NOMO-1 (cell line): ENCODE measurements at regions not wholly inside any gene's neighbourhood (a gene's known extent, or its start where the extent isn't known, plus 50 kb on each side); places are given as distances from the start of the nearest gene placed in this dataset.
"Not testable (repeated sequence)": the region's sequence is repeated elsewhere in the genome, so short reads cannot be mapped to it uniquely, and the experiment has no call there.

Experiments used
- DNase-seq, 2 experiments: peaks; one replicate each; lab custom pipeline; 2025; ENCODE audit not compliant: unreplicated experiment in 2 of 2; lab: John Stamatoyannopoulos, UW

DNA sequence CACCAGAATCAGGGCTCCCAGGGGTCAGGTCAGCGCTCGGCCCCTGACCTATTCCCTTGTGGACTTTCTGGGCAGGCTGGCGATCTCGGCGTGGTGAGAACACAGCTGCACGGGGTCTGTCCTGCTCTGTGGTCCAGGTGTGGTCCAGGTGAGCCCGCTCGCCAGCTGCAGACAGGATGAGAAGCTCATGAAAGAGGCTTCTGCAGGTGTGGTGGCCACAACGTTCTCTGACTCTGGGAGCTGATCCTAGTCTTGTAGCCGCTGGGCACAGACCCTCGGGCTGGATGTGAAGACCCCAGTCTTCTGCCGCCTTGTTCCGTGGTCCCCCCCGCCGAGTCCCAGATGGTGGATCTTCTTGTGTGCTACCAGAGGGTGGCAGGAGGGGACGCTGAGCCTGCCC, 129.7 kb downstream of the RTP5 start:
- no peak for DNase-seq

GRCh38 chr2:242001853-242002252, 132.3 kb downstream of the RTP5 start:
- DNase-seq: no peak

DNA sequence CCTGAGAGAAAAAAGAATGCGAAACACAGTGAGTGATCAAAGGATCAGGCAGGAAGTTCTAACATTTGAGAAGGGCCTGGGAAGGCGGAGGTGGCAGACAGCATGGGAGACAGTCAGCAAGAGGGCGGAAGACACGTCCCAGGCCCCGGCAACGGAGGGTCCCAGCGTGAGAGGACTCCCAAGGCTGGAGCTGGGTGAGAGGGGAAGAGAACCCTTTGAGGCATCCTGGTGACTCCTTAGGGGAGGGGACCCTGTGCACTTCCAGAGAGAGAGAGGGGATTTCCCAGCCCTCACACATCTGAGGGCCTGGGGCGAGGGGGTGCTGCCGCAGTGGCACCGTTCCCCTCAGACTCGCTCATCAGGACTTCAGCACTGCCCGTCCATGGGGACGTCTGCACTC, 133.4 kb downstream of the RTP5 start:
- no peak for DNase-seq

GRCh38 chr2:242004223-242004901, 134.8 kb downstream of the RTP5 start:
- DNase-seq: no peak

- no peak for DNase-seq
Observed at GRCh38 chr2:242004902-242005230, 135.3 kb downstream of the RTP5 start.

GRCh38 chr2:242006091-242006634, 136.6 kb downstream of the RTP5 start:
- DNase-seq: not testable (repeated sequence)

DNA sequence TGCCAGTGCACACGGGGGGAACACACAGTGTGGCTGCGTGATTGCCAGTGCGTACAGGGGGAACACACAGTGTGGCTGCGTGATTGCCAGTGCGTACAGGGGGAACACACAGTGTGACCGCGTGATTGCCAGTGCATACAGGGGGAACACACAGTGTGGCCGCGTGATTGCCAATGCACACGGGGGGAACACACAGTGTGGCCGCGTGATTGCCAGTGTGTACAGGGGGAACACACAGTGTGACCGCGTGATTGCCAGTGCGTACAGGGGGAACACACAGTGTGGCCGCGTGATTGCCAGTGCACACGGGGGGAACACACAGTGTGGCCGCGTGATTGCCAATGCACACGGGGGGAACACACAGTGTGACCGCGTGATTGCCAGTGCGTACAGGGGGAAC, 139.4 kb downstream of the RTP5 start:
- not testable (repeated sequence) for DNase-seq

GRCh38 chr2:242009846-242010245, 140.3 kb downstream of the RTP5 start:
- not testable (repeated sequence) for DNase-seq

- not testable (repeated sequence) for DNase-seq
Observed at GRCh38 chr2:242010252-242011166, 141.0 kb downstream of the RTP5 start.

GRCh38 chr2:242011167-242011513, 141.6 kb downstream of the RTP5 start:
- DNase-seq: no peak

DNA sequence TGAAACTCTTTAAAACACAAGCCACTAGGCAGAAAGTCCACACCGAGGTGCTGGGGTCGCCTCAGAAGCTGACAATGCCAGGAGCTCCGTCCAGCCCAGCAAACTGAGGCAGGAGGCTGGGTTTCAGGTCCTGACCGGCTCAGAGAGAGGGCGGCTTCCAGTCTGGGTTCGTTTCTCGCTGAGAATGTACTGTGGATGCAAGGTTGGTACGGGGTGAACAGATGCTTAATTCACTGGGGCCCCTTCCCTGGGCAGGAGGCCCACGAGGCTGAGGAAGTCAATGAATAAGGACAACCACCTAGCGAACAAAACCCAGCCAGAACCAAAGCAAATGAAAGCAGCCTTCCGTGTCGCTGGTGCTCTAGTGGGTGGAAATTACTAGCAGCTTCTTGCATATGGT, 142.0 kb downstream of the RTP5 start:
- peak; percentile 9 to 12 for DNase-seq

DNA sequence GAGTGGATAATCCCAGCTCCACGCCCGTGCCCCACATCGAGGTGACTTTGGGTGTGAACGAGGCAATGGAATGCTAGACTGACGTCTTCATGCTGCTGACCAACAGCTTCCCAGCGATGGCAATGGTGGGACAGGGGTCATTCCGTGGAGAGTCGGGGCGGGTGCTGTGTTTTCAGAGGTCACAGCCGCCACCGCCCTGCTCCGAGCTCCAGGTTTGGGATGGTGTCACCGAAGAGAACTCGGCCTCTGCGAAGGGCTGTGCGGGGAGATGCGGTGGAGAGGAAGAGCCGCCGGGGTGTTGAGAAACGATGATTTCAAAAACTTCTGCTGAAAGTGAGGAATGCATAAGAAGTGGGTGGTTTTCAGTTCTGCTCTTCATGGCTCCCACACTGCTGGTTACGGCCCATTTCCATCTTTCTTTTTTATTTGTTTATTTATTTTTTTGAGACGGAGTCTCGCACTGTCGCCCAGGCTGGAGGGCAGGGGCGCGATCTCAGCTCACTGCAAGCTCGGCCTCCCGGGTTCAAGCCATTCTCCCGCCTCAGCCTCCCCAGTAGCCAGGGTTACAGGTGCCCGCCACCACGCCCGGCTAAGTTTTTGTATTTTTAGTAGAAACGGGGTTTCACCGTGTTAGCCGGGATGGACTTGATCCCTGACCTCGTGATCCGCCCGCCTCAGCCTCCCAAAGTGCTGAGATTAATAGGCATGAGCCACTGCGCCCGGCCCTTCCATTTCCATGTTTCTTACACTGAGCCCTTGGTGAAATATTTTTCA, 142.6 kb downstream of the RTP5 start:
- DNase-seq: peak; percentile 49 to 59

DNA sequence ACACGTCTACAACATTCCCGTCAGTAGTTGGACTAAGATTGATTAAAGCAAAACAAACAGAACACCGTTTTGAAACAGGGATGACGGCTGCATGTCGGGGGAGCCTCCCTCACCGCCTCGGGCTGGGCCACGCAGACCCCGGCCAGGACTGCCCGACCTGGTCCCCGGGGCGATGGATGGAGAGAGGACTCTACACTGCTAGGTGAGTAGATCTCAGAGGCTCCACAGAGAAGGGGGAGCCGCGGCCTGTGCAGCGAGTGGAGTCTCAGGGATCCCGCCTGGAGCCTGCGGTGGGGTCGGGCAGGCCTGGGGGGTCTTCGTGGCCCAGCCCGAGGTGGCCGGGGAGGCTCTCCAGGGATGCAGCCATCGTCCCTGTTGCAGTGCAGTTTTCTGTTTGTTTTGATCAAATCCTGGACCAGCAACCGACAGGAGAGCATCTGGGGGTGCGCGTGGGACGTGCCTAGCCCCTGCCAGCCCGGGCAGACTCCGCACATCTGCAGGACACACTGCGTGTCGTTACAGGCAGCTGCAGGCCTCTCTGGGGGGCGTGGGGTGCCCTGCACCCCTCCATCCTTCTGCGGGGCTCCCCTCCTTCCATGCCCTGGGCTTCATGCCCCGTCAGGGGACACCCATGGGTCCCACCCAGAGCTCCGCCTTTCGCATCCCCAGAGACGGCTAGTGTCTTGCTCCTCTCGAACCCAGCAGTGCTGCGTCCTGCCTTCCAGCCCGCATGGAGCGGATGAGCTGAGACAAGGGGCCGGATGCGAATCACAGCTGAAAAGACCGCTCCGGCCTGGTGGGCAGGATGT, 143.6 kb downstream of the RTP5 start:
- DNase-seq: no peak

DNA sequence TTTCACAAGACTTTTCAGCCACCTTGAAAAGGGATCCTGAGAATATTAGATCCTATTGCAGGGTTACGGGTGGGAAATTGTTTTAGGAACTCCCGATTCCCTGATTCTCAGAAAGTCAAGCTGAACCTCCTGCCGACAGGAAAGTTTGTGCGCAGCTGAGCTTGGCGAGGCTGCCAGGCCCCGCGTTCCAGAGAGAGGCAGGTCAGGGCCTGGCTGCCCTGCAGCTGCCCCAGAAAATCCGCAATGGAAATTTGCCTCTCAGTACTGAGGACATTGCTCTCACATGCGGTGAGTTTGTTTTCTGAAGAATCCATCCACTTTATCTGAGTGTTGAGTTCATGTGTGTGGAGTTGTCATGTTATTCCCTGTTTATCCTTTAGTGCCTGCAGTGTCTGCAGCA, 144.2 kb downstream of the RTP5 start:
- DNase-seq: no peak

DNA sequence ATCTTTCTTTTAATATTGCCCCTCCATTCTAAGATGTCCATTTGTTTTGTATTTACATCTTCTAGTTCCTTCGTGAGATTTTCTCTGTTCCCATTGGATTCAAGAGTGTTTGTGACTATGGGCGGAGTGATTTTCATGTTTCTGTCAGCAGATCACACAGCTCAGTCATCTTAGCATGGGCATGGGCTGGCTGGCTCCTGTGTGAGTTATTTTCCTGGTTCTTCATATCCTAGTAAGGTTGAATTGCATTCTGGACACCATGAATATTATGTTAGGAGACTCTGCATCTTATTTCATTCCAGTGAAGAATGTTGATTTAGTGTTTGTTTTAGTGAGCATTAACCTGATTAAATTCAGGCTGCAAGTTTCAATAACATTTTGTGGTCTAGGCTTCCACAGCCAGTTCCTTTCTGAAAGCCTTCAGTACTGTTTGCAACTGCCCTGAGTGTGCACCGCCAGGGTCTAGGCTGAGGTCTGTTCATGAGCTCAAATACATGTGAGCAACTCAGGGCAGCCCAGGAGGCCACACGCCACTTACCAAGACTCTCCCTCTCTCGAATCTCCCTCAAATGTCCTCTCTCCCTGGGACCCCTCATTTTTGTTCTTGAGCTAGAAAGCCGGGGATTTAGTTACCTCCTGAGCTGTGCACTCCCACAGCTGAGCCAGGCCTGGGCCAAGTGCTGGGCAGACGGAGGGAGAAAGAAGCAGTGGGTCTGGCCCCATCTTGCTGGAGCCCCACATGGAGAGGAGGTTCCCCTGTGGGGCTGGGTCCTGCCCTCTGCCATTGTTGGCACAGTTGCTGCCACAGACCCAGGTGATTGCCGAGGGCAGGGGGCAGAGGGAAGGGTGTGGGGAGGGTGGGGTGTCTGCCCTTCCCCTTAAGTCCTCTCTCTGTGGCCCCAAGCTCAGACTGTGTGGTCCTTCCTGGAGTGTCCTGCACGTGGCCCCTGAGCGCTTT, 145.9 kb downstream of the RTP5 start:
- DNase-seq: no peak

GRCh38 chr2:242017086-242017485, 147.6 kb downstream of the RTP5 start:
- no peak for DNase-seq

- not testable (repeated sequence) for DNase-seq
Observed at GRCh38 chr2:242018416-242018815, 148.9 kb downstream of the RTP5 start.

DNA sequence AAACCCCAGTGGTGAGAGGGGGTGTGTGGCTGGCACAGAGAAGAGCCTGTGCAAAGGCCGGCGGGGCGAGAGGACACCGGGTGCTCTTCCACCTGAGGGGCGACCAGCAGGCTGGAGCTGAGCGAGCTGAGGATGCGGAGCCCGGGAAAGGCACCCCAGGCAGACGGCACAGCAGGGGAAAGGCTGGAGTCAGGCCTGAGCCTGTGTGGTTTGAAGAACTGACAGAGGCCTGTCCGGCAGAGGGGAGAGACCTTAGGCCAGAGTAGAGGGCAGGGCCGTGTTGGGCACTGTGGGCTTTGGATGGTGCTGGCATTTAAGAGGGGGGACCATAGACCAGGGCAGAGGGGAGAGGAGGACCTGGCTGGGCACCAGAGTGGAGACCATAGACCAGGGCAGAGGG, 149.8 kb downstream of the RTP5 start:
- DNase-seq: no peak
